ENCODE measurements at regions not wholly inside any gene's neighbourhood (a gene's known extent, or its start where the extent isn't known, plus 50 kb on each side); places are given as distances from the start of the nearest gene placed in this dataset.

DNA sequence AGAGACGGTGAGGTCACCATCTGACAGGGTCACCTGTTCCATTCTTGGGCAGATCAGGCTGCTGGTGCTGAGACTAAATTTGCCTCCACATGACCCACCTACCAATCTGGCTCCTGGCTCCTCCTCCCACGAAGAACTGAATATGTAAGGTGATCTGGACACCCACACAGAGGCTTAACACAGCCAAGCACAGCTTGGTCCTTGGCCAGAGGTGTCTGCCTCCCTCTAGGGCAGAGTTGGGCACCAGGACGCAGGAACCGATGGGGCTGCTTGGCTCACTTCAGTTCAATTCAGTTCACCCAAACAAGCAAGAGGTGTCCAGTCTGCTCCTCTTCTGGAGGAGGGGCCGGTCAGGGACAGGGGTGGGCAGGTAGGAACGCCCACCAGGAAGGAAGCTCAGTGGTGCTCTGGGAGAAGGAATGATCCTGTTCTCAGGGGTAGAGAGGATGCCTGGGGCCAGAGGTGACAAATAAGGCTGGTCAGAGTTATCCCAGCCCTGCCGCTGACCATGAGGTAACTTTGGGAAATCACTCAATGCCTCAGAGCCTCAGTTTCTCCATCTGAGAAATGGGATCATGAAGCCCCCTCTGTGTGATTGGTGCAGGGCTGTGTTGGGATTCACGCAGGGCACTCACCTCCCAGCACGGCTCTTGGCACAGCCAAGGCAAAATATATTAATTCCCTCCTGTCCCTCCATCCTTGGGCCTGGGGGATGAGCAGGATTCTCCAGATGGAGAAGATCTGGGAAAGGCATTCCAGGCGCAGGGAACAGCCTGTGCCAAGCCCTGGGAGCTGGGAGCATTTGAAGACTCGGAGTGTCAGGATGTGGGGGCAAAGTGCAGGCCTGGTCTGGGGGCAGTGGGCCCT, 284.5 kb downstream of the PTPRU start:
- DNase-seq: no peak

GRCh38 chr1:29519788-29520110, 283.4 kb downstream of the PTPRU start:
- DNase-seq: no peak

DNA sequence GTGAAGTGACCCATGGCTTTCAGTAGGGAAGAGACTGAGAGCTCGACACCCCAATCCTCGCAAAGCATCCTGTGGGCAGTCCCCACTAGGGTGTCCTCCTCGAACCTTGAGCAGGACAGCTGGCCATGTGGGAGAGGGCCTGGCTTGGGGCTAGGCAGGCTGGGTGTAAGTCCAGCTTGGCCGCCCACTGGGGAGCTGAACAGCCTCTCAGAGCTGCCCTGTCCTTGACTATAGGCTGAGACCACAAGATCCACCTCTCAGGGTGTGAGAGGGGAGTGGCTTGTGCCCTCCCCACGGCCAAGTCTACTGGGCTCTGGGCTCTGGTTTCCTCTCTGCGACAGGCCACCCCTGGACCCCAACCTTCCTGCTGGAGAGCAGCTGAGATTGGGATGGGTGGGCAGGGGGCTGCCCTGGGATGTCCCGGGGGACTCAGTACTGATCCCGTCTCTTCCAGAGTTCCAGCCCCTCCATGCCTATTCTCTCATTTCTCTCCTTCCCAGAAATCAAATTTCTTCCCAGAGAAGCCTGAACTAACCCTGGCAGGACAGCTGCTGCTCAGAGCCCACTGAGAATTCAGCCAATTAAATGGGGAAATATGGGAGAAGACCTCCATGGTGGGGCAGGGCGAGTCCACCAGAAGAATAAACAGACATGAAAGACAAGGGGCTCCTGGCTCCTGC, 282.9 kb downstream of the PTPRU start:
- no peak for DNase-seq

GRCh38 chr1:29518183-29518835, 282.0 kb downstream of the PTPRU start:
- no peak for DNase-seq

GRCh38 chr1:29517251-29518086, 281.1 kb downstream of the PTPRU start:
- no peak for DNase-seq

- DNase-seq: no peak
These were observed 279.9 kb downstream of the PTPRU start for GRCh38 chr1:29516063-29516820.

GRCh38 chr1:29515170-29515955, 279.0 kb downstream of the PTPRU start:
- DNase-seq: no peak

DNA sequence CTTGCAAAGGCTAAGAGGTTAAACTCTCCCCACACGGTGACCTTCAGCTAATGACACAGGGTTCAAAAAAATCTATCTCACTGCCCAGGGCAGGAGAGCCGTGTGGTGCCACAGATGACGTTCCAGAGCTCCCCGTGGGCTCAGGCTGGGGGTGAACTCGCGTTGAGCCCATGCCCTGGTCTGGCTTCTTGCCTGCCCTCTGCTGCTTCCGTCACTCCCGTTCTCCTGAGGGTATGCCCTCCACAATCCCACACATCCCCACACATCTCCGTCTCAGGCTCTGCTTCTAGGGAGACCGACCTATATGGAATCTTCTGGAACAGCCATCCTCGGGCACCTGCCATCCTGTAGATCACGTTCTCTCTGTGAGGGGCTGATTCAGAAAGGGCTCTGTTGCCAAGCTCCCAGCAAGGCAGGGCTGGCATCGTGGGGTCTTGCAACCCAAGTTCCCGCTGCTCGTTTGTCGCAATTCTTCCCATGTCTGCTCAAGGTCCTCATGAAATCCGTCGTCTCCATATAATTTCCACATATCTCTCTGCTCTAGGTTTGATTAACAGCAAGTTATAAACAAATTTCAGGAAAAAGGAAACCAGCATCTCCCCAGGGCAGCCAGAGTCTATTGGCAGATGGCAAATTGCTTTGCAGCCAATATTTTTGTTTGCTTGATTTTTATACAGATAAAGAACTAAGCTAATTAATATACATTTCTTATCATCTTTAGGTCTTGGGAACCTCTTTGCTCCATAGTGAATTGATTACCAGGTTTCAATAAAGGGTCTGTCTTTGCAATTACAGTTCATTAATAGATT, 278.2 kb downstream of the PTPRU start:
- no peak for DNase-seq

- DNase-seq: no peak
These were observed 277.0 kb downstream of the PTPRU start for GRCh38 chr1:29513357-29513756.

DNA sequence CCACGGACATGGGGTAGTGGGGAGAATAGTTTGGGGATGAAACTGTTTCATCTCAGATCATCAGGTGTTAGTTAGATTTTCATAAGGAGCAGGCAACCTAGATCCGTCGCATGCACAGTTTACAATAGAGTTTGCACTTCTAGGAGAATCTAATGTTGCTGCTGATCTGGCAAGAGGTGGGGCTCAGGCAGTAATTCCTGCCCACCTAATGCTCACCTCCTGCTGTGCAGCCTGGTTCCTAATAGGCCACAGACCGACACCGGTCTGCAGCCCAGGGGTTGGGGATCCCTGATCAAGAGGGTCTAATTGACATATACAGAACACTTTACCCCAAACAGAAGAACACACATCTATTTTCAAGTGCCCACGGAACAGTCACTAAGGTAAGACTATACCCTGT, 275.1 kb downstream of the PTPRU start:
- no peak for DNase-seq

GRCh38 chr1:29508458-29509107, 272.3 kb downstream of the PTPRU start:
- no peak for DNase-seq

GRCh38 chr1:29506678-29507225, 270.4 kb downstream of the PTPRU start:
- DNase-seq: no peak

DNA sequence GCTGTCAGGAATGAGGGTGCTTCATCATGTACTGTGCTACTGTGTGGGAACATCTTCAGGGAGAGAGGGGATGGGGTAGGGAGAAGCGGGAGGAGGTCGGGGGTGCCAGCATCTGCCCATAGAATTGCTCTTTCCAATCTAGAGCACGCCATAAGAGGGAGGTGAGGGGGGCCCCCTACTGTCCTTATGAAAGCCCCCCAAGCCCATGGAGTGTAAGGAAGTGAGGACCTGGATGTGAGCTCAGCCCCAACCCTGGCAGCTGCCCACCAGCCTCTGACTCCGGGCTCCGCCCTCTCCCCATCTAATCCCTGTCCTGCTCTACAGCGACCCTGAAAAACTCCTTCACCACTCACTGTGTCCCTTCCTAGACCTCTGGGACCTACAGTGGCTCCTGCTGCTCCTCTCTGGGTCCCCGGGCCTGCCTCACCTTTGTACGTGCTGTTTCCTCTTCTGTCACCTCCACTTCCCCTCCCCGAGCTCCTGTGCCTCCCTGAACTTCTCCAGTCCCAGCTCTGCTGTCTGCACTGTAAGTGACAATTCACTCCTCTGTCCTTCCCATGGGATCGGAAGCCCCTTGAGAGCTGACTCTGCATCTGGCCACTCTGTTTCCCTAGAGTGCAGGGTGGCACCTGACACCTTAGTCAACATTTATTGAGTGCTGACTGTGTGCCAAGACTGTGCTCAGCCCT, 269.4 kb downstream of the PTPRU start:
- no peak for DNase-seq

GRCh38 chr1:29504709-29505410, 268.5 kb downstream of the PTPRU start:
- no peak for DNase-seq

GRCh38 chr1:29504196-29504595, 267.9 kb downstream of the PTPRU start:
- DNase-seq: no peak

DNA sequence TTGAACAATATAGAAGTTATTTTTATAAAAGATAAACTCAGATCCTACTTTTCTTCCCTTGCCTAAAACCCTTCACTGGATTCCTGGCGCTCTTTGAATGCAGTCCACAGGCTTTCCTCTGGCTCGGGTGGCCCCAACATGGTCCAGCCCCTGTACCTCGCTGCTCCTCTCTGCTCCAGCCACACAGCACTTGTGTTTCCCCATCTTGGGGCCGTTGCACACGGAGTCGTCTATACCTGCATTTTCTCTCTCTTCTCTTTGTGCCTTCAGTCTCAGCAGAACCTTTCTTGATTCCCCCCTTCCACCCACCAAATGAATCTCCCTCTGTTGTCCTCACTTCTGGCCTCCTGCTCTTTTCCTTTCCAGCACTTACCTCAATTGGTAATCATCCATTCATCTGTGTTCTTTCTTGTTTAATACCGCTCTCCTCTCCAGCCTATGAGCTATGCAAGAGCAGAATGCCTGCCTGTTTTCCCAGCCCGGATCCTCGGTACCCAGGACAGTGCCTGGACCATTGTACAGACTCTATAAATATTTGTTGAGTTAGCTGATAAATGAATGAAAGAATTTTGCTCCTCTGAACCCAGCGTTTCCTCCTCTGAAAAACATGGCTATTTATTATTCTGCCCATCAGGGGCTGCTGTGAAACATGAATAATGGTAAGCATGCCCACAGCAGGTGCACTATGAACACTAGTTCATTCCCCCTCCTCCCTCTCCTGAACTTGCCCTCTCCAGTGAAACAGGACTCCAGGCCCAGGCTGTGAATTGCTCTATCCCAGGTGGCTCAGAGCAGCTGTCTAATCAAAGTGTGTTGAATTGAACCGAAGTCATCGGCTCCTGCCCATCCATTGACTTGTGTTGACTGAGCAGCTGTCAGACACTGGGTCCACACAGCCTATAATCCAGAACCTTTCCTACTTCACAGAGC, 266.9 kb downstream of the PTPRU start:
- no peak for DNase-seq

- DNase-seq: no peak
These were observed 266.0 kb downstream of the PTPRU start for GRCh38 chr1:29502225-29502910.

Measured in activated T-cell treated with anti-CD3 and anti-CD28 coated beads, Interleukin-2, amount 50 U/mL, for 1 hour (primary cell).